RWPE1 (cell line): ENCODE measurements at regions not wholly inside any gene's neighbourhood (a gene's known extent, or its start where the extent isn't known, plus 50 kb on each side); places are given as distances from the start of the nearest gene placed in this dataset.
A peak's percentile ranks its signal among the peaks of the same experiment; 100 is the strongest.

Source experiments
- CTCF ChIA-PET: fragments of 350-600 bp; sonication (Branson Sonifier 250); formaldehyde crosslinking; extraction: SDS; loops from one replicate; lab custom pipeline; 2021; lab: Yijun Ruan, JAX
- POLR2A ChIA-PET: fragments of 400-600 bp; formaldehyde crosslinking; extraction: SDS; loops from one replicate; lab custom pipeline; 2020; ENCODE audit warnings: antibody characterized with exemption; ENCODE audit not compliant: low non-redundant PET; lab: Yijun Ruan, JAX
- DNase-seq: peaks from one replicate; pipeline ENCODE4 v3.0.0; 2012; ENCODE audit warnings: low spot score
- H3K27ac ChIP-seq: fragments of 450-650 bp; 2 replicates; pipeline ENCODE4 v1.5.1; 2017
- TF ChIP-seq, protein P1 (sequence below): fragments of 450-650 bp; conservative IDR thresholded peaks from 2 replicates; pipeline ENCODE4 v1.5.1; 2017; ENCODE audit warnings: low read depth, mild to moderate bottlenecking

DNA sequence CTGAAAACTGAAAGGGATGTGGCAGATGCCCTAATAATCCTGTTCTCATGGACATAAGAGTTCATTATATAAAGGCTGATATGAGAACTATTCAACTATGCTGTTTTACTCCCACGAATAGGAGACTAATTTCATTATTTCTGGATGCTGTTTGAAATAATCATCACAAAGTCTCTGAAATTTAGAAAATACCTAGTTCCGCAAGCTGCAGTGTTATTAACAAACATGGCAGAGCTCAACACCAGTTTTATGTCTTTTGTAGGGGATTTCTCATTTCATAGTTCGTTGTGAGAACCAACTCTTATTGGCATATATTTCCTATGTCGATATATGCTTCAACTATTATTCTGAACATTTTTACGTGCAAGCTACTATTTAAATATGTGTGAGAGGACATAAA lies 200.3 kb upstream of the SLC8A1 start:
- TF ChIP-seq, protein P1, sequence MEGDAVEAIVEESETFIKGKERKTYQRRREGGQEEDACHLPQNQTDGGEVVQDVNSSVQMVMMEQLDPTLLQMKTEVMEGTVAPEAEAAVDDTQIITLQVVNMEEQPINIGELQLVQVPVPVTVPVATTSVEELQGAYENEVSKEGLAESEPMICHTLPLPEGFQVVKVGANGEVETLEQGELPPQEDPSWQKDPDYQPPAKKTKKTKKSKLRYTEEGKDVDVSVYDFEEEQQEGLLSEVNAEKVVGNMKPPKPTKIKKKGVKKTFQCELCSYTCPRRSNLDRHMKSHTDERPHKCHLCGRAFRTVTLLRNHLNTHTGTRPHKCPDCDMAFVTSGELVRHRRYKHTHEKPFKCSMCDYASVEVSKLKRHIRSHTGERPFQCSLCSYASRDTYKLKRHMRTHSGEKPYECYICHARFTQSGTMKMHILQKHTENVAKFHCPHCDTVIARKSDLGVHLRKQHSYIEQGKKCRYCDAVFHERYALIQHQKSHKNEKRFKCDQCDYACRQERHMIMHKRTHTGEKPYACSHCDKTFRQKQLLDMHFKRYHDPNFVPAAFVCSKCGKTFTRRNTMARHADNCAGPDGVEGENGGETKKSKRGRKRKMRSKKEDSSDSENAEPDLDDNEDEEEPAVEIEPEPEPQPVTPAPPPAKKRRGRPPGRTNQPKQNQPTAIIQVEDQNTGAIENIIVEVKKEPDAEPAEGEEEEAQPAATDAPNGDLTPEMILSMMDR = no peak
- H3K27ac ChIP-seq = no peak overlapping the region
- ChIA-PET CTCF (interaction anchor here (0.6 kb wide), 3 partner anchors 12 to 542 kb away, joined by 3 read pairs; no protein-coding TSS in a partner anchor), POLR2A (no interaction called here)
- DNase-seq = no peak

DNA sequence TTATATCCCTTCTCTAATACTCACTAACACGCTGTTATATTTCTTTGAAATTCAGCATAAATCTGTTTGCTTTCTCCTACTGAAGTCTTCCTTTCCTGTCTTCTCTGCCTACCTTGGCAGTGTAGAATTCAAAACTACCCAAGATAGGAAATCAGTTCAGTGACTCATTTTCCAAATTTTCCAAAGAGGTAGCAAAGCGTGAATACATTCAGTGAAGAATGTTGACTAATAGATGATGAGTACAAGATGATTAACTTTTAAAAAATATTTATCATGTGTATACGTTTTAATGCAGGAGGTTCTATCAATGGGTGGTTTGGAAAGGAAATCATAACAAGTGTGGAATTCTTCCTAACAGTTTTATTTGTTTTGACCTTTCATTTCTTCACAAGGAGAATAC lies 201.9 kb upstream of the SLC8A1 start:
- ChIA-PET CTCF (interaction anchor here (0.7 kb wide), 1 partner anchor 22 kb away, joined by 4 read pairs; no protein-coding TSS in a partner anchor), POLR2A (no interaction called here)
- H3K27ac ChIP-seq = no peak overlapping the region
- TF ChIP-seq, protein P1 = no peak
- peak; percentile 39 for DNase-seq

DNA sequence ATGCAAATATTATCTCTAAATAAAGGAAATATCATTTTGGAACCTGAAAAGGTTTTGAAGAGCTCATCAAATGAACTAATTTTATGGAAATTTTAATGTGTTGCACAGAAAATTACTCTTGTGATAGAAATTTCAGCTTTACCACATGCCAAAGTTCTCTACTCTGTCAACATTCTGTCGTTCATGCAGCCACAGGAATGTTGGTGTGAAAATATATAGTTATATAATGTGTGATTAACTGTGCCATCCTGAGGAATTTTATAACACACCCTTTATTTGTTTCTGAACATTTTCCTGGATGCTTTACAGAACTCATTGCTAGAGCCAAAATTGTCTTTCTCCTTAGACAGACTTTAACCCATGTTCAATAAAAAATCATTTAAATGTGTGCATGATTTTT lies 202.5 kb upstream of the SLC8A1 start:
- TF ChIP-seq, protein P1 = no peak
- POLR2A ChIA-PET = no interaction called here
- no peak for DNase-seq
- H3K27ac ChIP-seq = no peak overlapping the region
- CTCF ChIA-PET = interaction anchor here (0.7 kb wide), 1 partner anchor 22 kb away, joined by 4 read pairs; no protein-coding TSS in a partner anchor

DNA sequence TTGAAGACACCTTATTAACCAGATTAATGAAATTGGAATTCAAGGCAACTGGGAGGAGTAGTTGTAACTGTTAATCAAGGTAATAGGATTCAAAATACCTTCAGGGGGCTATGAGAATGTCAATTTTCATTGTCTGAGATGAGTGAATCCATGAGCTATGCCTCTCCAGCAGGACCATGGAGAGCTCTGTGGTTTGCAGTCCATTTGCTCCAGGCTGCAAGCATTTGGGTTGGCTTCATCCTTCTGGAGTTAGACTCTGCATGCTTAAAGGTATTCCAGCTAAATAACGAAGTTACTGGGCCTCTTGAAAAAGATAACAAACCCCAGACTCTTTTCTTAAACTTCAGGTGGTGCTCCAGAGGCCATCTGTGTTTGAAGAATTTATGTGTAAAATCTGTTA lies 207.1 kb upstream of the SLC8A1 start:
- DNase-seq = peak; percentile 10
- CTCF ChIA-PET = no interaction called here
- TF ChIP-seq, protein P1 = no peak
- H3K27ac ChIP-seq = no peak overlapping the region
- POLR2A ChIA-PET = no interaction called here

DNA sequence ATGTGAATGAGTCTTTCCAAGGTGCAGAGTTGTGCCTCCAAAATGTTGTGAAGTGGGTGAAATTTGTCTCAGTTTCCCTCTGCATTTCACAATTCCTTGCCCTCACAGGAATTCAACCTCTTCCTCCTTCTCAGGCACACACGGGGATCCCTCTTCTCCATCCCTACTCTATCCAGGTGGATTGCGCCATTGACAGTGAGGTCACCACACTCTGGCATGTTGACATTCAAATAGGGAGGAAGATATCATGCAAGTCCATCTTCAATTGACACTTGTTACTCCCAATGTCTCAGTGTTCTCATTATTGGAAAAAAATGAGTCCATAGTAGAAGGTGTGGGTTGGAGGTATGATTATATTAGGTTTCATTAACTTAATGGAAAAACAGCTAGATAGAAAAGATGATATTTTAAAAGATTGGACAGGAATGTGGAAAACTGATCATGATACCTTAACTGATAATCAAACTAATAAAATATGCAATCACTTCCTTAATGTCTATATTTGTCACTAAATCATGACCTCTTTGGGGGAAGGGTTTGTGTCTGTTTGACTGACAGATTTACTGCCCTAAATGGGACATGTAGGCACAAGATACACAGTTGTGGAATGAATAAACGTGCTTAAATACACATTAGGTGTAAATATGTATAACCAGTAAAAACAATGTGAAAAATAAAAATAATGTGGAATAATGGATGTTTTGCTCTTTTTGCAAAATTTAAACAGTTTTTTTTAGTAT lies 213.8 kb upstream of the SLC8A1 start:
- POLR2A ChIA-PET = no interaction called here
- no peak for DNase-seq
- TF ChIP-seq, protein P1 = no peak
- no peak overlapping the region for H3K27ac ChIP-seq
- CTCF ChIA-PET = no interaction called here

DNA sequence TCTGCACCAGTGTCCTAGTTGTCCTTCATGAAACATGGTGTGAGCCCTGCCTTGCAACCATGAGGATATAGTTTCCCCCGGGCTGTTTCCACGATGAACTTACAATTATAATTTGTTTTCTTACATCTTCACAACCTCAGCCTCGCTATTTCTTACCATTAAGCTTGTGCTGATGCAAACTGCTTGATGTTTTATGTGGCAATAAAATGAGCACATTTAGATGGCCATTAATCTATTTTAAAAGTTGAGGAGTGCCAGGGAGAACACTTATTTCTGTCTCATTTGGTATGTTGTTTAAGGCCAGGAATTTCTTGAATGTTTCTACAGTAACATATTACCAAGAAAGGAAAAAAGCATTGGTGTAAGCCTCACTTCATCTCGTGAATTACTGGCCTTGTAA lies 214.5 kb upstream of the SLC8A1 start:
- POLR2A ChIA-PET = no interaction called here
- TF ChIP-seq, protein P1 = no peak
- no peak for DNase-seq
- CTCF ChIA-PET = no interaction called here
- no peak overlapping the region for H3K27ac ChIP-seq
